K562 (cell line): ENCODE measurements at regions not wholly inside any gene's neighbourhood (a gene's known extent, or its start where the extent isn't known, plus 50 kb on each side); places are given as distances from the start of the nearest gene placed in this dataset.

Experiments used
- ATAC-seq: fragments of 200-7000 bp; cut with Tn5 transposase; 3 replicates; pipeline ENCODE4 v1.9.1; 2020; ENCODE audit warnings: moderate library complexity
- BruUV-seq: library from RNA; stranded (reverse); fragments of 400-500 nt; replicated peaks from 2 replicates; lab custom pipeline; 2021; lab: Mats Ljungman, UMichigan
- CTCF ChIA-PET: fragments of 300-600 bp; formaldehyde crosslinking; extraction: SDS; loops from one replicate; lab custom pipeline; 2021; ENCODE audit warnings: low intra/inter-chr PET ratio; lab: Yijun Ruan, JAX
- POLR2A ChIA-PET: fragments of 300-600, 350-650 bp; sonication (Branson Sonifier 250); formaldehyde crosslinking; extraction: SDS; loops from one replicate; lab custom pipeline; 2021; ENCODE audit warnings: antibody characterized with exemption, inconsistent platforms; lab: Yijun Ruan, JAX
- DNase-seq, 4 experiments: peaks; one replicate each; pipeline versions ENCODE4 v3.0.0 to v3.0.0-alpha.2; 2011 to 2018; ENCODE audit warnings: low spot score in 3 of 4, mixed read lengths in 3 of 4; ENCODE audit errors: extremely low read depth in 1 of 4
- FAIRE-seq: peaks from 2 replicates; lab custom pipeline; 2011; peaks lifted over from hg19 to GRCh38; lab: Jason Lieb, UNC
- H2AFZ ChIP-seq: 2 replicates; pipeline ENCODE4 v1.6.0; 2011; ENCODE audit warnings: low read depth, low read length, control low read depth, inconsistent platforms
- H3K27ac ChIP-seq: fragments of 200-600 bp; 3 replicates; pipeline ENCODE4 v1.8.0; 2011; ENCODE audit warnings: low read depth, mild to moderate bottlenecking, control low read depth, inconsistent platforms, low read length, moderate library complexity, mixed read lengths; ENCODE audit errors: extremely low read depth
- H3K27me3 ChIP-seq, 2 experiments: fragments of 300-600 bp in 1 of 2; 2 replicates in 1 of 2; 3 replicates in 1 of 2; pipeline versions ENCODE4 v1.6.0 to v1.8.0; 2011; ENCODE audit warnings: inconsistent platforms in 2 of 2, low read length in 2 of 2, mild to moderate bottlenecking in 1 of 2, mixed read lengths in 1 of 2, moderate library complexity in 1 of 2; ENCODE audit not compliant: control insufficient read depth in 2 of 2, insufficient read depth in 2 of 2
- H3K36me3 ChIP-seq: fragments of 300-600 bp; 3 replicates; pipeline ENCODE4 v1.8.0; 2011; ENCODE audit warnings: mild to moderate bottlenecking, low read length, inconsistent platforms; ENCODE audit not compliant: control insufficient read depth, insufficient read depth
- H3K4me1 ChIP-seq, 2 experiments: fragments of 200-600 bp in 1 of 2; replicated peaks in 1 of 2; 2 replicates in 1 of 2; 3 replicates in 1 of 2; pipeline versions ENCODE4 v1.5.1 to v1.8.0; 2011; ENCODE audit warnings: inconsistent platforms in 2 of 2, low read length in 2 of 2, mild to moderate bottlenecking in 1 of 2, mixed read lengths in 1 of 2, moderate library complexity in 1 of 2; ENCODE audit not compliant: control insufficient read depth in 2 of 2, insufficient read depth in 2 of 2
- H3K4me2 ChIP-seq: 2 replicates; pipeline ENCODE4 v1.6.1; 2011; ENCODE audit warnings: low read length, control low read depth, inconsistent platforms, mixed read lengths; ENCODE audit not compliant: insufficient read depth
- H3K4me3 ChIP-seq: fragments of 200-600 bp; sonication (generic), shearing (Covaris generic); 2 replicates; pipeline ENCODE4 v1.5.1; 2016; ENCODE audit warnings: control low read depth, inconsistent platforms
- H3K79me2 ChIP-seq: fragments of 200-600 bp; 3 replicates; pipeline ENCODE4 v1.8.0; 2011; ENCODE audit warnings: low read length, inconsistent platforms; ENCODE audit not compliant: control insufficient read depth, insufficient read depth
- H3K9ac ChIP-seq, 2 experiments: 2 replicates each; pipeline versions ENCODE4 v1.6.0 to v1.6.1; 2011; ENCODE audit warnings: low read depth in 2 of 2, low read length in 2 of 2, control low read depth in 1 of 2, inconsistent platforms in 1 of 2, mild to moderate bottlenecking in 1 of 2, mixed read lengths in 1 of 2; ENCODE audit not compliant: insufficient read depth in 1 of 2
- H3K9me1 ChIP-seq: one replicate; pipeline ENCODE4 v1.6.0; 2011; ENCODE audit warnings: inconsistent platforms, mild to moderate bottlenecking, low read length, moderate library complexity; ENCODE audit not compliant: control insufficient read depth, insufficient read depth
- H3K9me3 ChIP-seq: replicated peaks from 2 replicates; pipeline ENCODE4 v1.5.1; 2011; ENCODE audit warnings: low read depth, low read length, inconsistent platforms; ENCODE audit not compliant: control insufficient read depth, insufficient read depth
- H4K20me1 ChIP-seq: replicated peaks from 2 replicates; pipeline ENCODE4 v1.6.1; 2011; ENCODE audit warnings: low read length, inconsistent platforms, mixed read lengths; ENCODE audit not compliant: control insufficient read depth, insufficient read depth
- BCOR ChIP-seq: fragments of 450-650 bp; IDR thresholded peaks from 2 replicates; pipeline ENCODE4 v1.6.1; 2016
- BRD9 ChIP-seq: fragments of 450-650 bp; IDR thresholded peaks from 2 replicates; pipeline ENCODE4 v1.6.1; 2018; ENCODE audit warnings: low read depth; ENCODE audit not compliant: partially characterized antibody
- CBFA2T3 ChIP-seq: fragments of 450-650 bp; IDR thresholded peaks from 2 replicates; pipeline ENCODE4 v1.6.1; 2017
- CBX5 ChIP-seq: IDR thresholded peaks from 2 replicates; pipeline ENCODE4 v1.6.1; 2014; ENCODE audit warnings: low read depth, borderline replicate concordance
- KDM4B ChIP-seq, 2 experiments: fragments of 450-650 bp in 1 of 2; sonication (generic) in 1 of 2; IDR thresholded peaks; 2 replicates each; pipeline ENCODE4 v1.6.1; 2016 to 2017; ENCODE audit warnings: borderline replicate concordance in 2 of 2, antibody characterized with exemption in 1 of 2, low read depth in 1 of 2, mild to moderate bottlenecking in 1 of 2
- KLF6 ChIP-seq: fragments of 250-450 bp; sonication (Bioruptor Pico); IDR thresholded peaks from 2 replicates; pipeline ENCODE4 v1.4.0; 2020; ENCODE audit warnings: mild to moderate bottlenecking, moderate library complexity, borderline replicate concordance
- L3MBTL2 ChIP-seq: fragments of 450-650 bp; IDR thresholded peaks from 2 replicates; pipeline ENCODE4 v1.6.1; 2016; ENCODE audit warnings: mild to moderate bottlenecking, moderate library complexity
- MCM5 ChIP-seq: fragments of 450-650 bp; IDR thresholded peaks from 2 replicates; pipeline ENCODE4 v1.6.1; 2016; ENCODE audit warnings: low read depth
- NCOA4 ChIP-seq: fragments of 450-650 bp; IDR thresholded peaks from 2 replicates; pipeline ENCODE4 v1.6.1; 2018; ENCODE audit warnings: mild to moderate bottlenecking; ENCODE audit not compliant: partially characterized antibody
- NCOA6 ChIP-seq: fragments of 450-650 bp; IDR thresholded peaks from 2 replicates; pipeline ENCODE4 v1.6.1; 2017; ENCODE audit warnings: mild to moderate bottlenecking
- NR2F6 ChIP-seq: fragments of 450-650 bp; formaldehyde crosslinking; IDR thresholded peaks from 2 replicates; pipeline ENCODE4 v1.4.0; 2020; ENCODE audit warnings: mild to moderate bottlenecking
- RFX1 ChIP-seq: fragments of 450-650 bp; IDR thresholded peaks from 2 replicates; pipeline ENCODE4 v1.6.1; 2016; ENCODE audit warnings: mild to moderate bottlenecking, moderate library complexity
- SMAD4 ChIP-seq: fragments of 250-450 bp; sonication (Bioruptor Pico); conservative IDR thresholded peaks from 2 replicates; pipeline ENCODE4 v1.8.0; 2021; ENCODE audit warnings: inconsistent platforms, mild to moderate bottlenecking, moderate library complexity
- STAT5B ChIP-seq: fragments of 250-450 bp; sonication (Bioruptor Pico); IDR thresholded peaks from 2 replicates; pipeline ENCODE4 v1.8.0; 2021; ENCODE audit warnings: mild to moderate bottlenecking, inconsistent platforms
- ZNF143 ChIP-seq: sonication (generic); formaldehyde crosslinking; IDR thresholded peaks from 2 replicates; pipeline ENCODE4 v1.9.0; 2022; ENCODE audit warnings: mild to moderate bottlenecking, missing genetic modification reagents
- ZNF324 ChIP-seq: fragments of 250-450 bp; sonication (Bioruptor Pico); IDR thresholded peaks from 2 replicates; pipeline ENCODE4 v1.4.0; 2020; ENCODE audit warnings: mild to moderate bottlenecking
- ZNF76 ChIP-seq: fragments of 250-450 bp; sonication (Bioruptor Pico); IDR thresholded peaks from 2 replicates; pipeline ENCODE4 v1.4.0; 2020; ENCODE audit warnings: mild to moderate bottlenecking, moderate library complexity, borderline replicate concordance
- WGBS: fragments of 100-300 bp; shearing (Covaris generic); methylation state at CpG from one replicate; pipeline ENCODE4 v1.1.6; 2016; ENCODE audit warnings: low coverage, mixed read lengths; ENCODE audit not compliant: insufficient coverage; ENCODE audit errors: missing lambda C conversion rate; 5-methylcytosine and 5-hydroxymethylcytosine counted together
- in situ Hi-C: fragments of 300-500 bp; cut with MboI; formaldehyde crosslinking; loops from 4 replicates; pipeline ENCODE4 v1.15.0; 2018; ENCODE audit warnings: inconsistent platforms, mixed read lengths
- intact Hi-C: fragments of 100-400 bp; cut with micrococcal nuclease; formaldehyde crosslinking; loops from 2 replicates; pipeline ENCODE4 v1.14.2; 2022
- TF ChIP-seq, protein P1 (sequence below): sonication (generic); formaldehyde crosslinking; IDR thresholded peaks from 2 replicates; pipeline ENCODE4 v1.8.1; 2022; ENCODE audit warnings: missing genetic modification reagents
- TF ChIP-seq, protein P2 (sequence below), 3 experiments: fragments of 200-800 bp in 1 of 3; sonication (Bioruptor generic) in 1 of 3; sonication (generic) in 1 of 3; formaldehyde crosslinking in 1 of 3; IDR thresholded peaks; 2 replicates each; pipeline versions ENCODE4 v1.6.1 to v1.8.0; 2016 to 2022; ENCODE audit warnings: mild to moderate bottlenecking in 2 of 3, missing compliant biosample characterization in 2 of 3, missing genetic modification characterization in 2 of 3, missing genetic modification reagents in 1 of 3

DNA sequence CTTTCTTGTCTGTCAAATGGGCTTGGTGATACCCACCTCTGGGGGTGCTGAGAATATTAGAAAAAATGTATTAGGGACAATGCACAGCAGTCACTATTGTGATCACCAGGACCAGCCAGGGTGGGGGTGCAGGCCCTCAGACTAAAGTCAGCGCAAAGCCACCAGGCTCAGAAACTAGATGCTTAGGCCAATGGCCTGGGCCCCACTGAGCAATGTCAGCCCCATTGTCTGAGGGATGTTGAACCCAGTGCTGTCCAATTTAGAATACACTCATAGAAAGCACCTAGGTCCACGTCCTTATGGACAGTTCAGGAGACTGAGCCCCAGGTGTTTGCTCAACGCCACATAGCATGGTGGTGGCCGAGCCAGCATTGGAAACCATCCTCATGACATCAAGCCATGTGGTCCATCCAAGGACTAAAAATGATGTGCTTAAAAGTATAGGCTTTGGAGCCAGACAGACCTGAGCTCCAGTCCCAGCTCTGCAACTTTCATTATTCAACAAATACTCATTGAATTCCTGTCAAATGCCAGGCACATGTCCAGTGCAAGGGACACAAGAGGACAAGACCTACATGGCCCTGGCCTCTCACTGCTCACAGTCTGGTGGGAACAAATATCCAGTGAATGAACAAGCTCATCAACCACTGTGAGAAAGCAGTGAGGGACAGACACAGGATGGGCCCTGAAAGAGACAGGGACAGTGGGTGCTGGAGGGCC lies 273.8 kb downstream of the MATN1 start:
- Histone ChIP-seq H2AFZ (no peak overlapping the region), H3K27me3 (peaks cover 0 to 15% of the 10 kb centered on the region in 2 experiments; a peak in 2 of 5 replicates), H3K9me1 (no peaks in the 10 kb centered on the region), H3K4me2 (no peak overlapping the region), H3K4me1 (no peaks in the 10 kb centered on the region), H3K9me3 (no peaks in the 10 kb centered on the region), H3K9ac (no peak overlapping the region), H3K27ac (no peak overlapping the region), H4K20me1 (no peaks in the 10 kb centered on the region), H3K36me3 (no peaks in the 10 kb centered on the region), H3K79me2 (no peaks in the 10 kb centered on the region), H3K4me3 (no peak overlapping the region)
- ATAC-seq = no peak
- no peak for DNase-seq
- no TSS peak for BruUV-seq
- CTCF ChIA-PET = no interaction called here
- POLR2A ChIA-PET = interaction anchor here (0.7 kb wide), 1 partner anchor 19 kb away, joined by 3 read pairs; no protein-coding TSS in a partner anchor
- TF ChIP-seq ZNF76 (CRISPR knock-in tag) = no peak
- TF ChIP-seq ZNF324 (CRISPR knock-in tag) = no peak
- TF ChIP-seq, protein P1, sequence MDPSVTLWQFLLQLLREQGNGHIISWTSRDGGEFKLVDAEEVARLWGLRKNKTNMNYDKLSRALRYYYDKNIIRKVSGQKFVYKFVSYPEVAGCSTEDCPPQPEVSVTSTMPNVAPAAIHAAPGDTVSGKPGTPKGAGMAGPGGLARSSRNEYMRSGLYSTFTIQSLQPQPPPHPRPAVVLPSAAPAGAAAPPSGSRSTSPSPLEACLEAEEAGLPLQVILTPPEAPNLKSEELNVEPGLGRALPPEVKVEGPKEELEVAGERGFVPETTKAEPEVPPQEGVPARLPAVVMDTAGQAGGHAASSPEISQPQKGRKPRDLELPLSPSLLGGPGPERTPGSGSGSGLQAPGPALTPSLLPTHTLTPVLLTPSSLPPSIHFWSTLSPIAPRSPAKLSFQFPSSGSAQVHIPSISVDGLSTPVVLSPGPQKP = no peak
- TF ChIP-seq, protein P2, sequence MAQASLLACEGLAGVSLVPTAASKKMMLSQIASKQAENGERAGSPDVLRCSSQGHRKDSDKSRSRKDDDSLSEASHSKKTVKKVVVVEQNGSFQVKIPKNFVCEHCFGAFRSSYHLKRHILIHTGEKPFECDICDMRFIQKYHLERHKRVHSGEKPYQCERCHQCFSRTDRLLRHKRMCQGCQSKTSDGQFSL (CRISPR knock-in tag; IDR thresholded peaks at IDR 0.05) = no peak
- TF ChIP-seq, protein P2 (tag; IDR thresholded peaks at IDR 0.05) = no peak
- no peak for TF ChIP-seq ZNF143
- no peak for TF ChIP-seq NCOA4
- no peak for TF ChIP-seq CBX5
- TF ChIP-seq SMAD4 = no peak
- no peak for TF ChIP-seq RFX1
- TF ChIP-seq CBFA2T3 = no peak
- no peak for TF ChIP-seq KLF6
- TF ChIP-seq BCOR = no peak
- no peak for TF ChIP-seq MCM5
- TF ChIP-seq STAT5B (CRISPR knock-in tag) = no peak
- TF ChIP-seq NCOA6 = no peak
- TF ChIP-seq L3MBTL2 = no peak
- TF ChIP-seq KDM4B (IDR thresholded peaks at IDR 0.05; ENCODE audit: borderline replicate concordance in 2 of 2, low read depth in 1 of 2) = no peak
- no peak for TF ChIP-seq NR2F6
- TF ChIP-seq BRD9 = no peak
- WGBS = 0% methylated on average over 4 of the region's 4 CpGs
- intact Hi-C loops (no loop called here), in situ Hi-C loops (no loop called here)
- no peak for FAIRE-seq
